HG02943 (cell line): ENCODE measurements at regions not wholly inside any gene's neighbourhood (a gene's known extent, or its start where the extent isn't known, plus 50 kb on each side); places are given as distances from the start of the nearest gene placed in this dataset.
"Not testable (repeated sequence)": the region's sequence is repeated elsewhere in the genome, so short reads cannot be mapped to it uniquely, and the experiment has no call there.

Source experiments
- ATAC-seq: cut with Tn5 transposase; IDR thresholded peaks from one replicate; pipeline ENCODE4 v1.9.1; 2021; ENCODE audit warnings: mild to moderate bottlenecking, low read depth, moderate library complexity; ENCODE audit not compliant: unreplicated experiment

DNA sequence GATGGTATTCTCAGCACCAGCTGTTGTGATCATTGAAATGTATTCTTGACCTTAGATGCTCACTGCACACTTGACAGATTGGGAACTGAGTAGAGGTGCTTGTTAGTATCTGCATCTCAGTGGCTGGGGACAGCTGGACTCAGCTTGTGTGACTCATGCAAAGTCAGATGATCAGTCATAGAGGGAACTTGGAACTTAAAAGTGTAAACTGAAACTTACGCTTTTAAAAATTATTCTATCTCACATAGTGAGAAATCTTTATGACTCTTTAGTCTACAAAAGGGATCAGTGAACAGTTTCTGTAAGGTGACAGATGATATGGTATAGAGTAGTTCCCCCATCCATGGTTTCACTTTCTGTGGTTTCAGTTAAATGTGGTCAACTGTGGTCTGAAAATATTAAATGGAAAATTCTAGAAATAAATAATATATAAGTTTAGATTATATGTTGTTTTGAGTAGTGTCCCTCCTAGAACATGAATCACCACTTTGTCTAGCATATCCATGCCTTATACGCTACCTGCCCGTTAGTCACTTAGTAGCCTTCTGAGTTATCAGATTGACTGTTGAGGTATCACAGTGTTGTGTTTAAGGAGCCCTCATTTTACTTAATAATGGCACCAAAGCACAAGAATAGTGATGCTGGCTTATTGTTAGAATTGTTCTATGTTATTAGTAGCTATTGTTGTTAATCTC is 135.6 kb upstream of the ZNF658 start:
- ATAC-seq = peak; percentile 99

DNA sequence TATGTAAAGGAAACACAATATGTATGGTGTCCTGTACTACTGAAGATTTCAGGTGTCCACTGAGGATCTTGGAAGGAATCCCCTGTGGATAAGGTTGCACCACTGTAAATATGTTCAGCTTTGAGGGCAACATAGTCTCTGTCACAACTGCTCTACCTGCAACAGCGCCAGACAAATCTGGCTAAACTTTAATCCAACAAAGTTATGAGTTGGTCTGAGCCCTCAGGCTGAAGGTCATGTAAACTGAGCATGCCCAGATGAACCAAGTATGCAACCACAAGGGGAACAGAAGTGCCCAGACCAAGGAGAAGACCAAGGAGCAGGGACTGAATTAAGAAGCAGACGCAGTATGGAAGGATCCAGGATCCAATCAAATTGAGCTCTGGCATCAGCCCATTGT is 135.0 kb upstream of the ZNF658 start:
- ATAC-seq = not testable (repeated sequence)

DNA sequence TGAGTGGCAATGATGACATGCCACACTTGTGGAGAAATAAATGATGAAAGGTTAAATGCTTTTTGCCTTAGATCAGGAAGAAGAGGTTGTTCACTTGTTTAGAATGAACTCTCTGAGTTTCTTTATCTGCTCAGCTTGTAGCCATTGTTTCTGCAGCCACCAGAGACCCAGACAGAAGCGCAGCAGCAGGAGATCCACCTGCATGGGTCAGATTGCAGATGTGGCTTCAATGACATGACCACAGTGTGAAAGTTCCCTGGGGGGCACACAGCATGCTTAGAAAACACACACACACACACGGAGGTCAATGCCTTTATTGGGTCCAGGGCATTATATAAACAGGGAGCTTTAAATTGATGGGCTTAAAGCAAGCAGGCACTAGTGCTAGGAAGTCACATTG is 129.0 kb upstream of the ZNF658 start:
- not testable (repeated sequence) for ATAC-seq

DNA sequence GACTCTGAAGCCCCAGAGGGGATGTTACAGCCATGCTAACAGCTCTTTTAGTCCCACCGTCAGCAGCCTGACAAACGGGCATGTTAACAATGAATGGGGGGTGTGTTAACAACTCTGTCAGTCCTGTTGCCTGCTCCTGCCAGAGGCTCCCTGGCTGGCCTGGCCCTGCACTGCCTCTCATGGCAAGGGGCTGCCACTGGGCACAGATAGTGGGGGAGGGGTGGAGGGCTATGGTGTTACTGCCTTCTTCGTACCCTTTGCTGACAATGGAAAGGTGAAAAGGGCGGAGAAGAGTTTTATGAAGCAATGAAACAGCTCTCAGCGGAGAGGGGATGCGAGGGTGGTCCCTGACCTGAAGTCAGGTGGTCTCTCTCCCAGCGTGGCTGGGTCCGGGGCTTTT is 125.9 kb upstream of the ZNF658 start:
- not testable (repeated sequence) for ATAC-seq

DNA sequence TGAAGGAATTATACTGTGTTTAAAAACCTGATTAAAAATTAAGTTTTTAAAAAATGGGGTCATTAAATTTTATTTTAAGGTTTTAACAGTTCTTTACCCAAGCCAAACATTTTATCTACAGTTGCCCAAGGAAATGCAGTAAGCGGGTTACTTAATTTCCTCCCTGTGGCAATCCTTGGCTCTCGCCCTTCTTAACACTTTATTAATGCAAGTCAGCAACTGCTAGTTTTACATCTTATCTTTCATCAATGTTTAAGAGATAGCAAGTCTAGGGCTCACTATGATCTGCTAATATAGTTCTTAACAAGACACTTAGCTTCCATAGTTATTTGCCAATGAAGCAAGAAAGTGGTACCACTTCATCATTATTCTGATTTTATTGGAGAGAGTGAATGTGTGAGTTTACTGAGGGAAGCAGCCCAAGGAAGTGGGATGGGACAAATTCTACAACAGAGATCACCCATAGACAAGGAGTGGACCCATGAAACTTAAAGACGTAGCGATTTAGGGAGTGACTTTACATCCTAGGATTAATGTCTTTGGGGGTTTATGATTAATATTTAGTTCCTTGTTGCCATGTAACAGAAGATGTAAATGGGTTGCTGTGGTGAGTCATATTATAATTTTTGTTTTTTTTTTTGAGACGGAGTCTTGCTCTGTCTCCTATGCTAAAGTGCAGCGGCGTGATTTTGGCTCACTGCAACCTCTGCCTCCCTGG is 120.4 kb upstream of the ZNF658 start:
- ATAC-seq = not testable (repeated sequence)

DNA sequence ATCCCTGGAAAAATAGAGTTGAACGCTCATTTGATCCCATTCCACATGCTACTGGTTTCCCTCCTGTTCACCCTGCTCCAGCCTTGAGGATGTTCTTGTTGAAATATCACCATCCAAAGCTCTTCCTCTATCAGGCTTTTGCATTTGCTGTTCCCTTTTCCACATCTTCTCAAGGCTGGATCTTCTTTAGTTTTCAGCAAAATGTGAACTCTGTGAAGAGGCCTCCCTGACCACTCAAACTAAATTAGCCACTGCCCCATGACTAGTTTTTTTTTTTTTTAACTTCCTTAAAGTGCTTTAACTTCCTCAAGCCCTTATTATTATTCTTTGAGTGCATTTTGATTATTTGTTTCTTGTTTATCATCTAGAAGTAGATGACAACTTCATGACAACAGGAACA is 119.3 kb upstream of the ZNF658 start:
- ATAC-seq = not testable (repeated sequence)

DNA sequence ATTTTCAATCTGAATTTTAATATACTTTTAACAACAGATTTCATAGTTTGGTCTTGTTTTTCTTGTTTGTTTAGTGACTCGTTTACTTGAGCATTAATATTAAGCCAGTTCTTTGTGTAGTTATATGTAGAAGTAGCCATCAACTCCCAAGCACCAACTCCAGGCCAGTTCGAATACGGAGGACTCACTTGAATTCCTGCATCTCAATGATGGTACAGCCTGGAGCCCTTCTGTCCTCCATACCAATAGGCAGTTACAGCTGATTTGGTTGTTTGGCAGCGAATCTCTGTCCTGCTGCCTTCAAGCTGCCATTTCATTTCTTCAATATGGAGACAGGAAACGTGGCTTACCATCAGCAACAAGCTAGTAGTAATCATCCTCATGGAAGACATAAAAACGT is 118.5 kb upstream of the ZNF658 start:
- not testable (repeated sequence) for ATAC-seq

DNA sequence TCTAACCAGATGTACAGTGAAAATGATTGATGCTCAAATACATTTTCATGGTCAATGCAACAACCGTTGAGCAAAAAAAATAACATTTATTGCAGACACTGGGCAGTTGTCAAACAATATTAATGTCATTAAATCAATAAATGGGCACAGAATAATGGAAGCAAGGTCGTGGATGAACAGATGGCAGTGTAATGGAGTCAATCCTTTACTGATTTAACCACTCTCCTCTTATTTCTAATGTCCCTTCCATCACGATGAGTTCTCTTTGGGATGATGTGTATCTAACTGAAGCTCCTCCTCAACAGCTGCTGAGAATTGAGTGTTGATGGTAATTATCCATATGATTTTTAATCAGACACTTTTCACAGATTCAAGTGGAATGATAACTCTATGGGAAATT is 114.9 kb upstream of the ZNF658 start:
- ATAC-seq = not testable (repeated sequence)

DNA sequence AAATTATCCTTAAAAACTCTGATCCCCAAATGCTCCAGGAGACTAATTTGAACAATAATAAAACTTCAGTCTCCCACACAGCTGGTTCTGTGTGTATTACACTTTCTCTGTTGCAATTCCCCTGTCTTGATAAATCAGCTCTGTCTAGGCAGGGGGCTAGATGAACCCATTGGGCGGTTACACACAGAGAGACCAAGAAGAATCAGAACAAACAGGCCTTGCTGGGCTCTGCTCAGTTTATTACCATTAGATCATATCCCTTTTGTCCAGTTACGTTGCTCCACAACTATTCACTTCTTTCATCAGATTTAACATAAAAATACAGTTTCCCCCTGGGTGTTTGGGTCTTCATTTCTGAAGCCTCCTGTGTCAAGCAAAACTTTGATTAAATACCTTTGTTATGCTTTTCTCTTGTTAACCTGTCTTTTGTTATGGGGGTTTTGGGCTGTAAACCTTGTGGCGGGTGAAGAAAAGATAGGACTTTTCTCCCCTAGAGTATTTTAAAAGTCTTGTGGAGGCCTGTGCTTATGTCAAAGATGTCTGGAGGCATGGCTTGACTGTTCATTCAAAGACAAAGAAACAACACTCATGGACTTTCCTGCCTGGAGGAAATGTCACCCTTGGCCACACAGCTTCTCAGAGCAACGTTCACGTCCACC is 109.3 kb upstream of the ZNF658 start:
- ATAC-seq = not testable (repeated sequence)

DNA sequence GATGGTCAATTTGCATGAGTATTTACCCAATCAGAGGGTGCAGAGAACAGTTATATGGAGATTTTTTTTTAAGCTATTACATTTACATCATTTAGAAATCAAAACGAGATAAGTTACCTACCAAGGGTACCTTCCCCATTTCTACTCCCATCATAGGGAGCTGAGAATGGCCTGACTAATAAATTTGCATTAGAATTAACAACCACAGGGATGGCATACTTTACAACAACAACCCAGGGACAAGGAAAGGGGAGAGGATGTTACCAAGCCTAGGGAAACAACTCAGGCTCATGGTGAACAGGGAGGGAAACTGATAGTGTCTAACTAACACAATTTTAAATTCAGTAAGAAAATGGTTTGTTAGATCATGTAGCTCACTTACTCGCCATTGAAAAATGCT is 105.8 kb upstream of the ZNF658 start:
- not testable (repeated sequence) for ATAC-seq

DNA sequence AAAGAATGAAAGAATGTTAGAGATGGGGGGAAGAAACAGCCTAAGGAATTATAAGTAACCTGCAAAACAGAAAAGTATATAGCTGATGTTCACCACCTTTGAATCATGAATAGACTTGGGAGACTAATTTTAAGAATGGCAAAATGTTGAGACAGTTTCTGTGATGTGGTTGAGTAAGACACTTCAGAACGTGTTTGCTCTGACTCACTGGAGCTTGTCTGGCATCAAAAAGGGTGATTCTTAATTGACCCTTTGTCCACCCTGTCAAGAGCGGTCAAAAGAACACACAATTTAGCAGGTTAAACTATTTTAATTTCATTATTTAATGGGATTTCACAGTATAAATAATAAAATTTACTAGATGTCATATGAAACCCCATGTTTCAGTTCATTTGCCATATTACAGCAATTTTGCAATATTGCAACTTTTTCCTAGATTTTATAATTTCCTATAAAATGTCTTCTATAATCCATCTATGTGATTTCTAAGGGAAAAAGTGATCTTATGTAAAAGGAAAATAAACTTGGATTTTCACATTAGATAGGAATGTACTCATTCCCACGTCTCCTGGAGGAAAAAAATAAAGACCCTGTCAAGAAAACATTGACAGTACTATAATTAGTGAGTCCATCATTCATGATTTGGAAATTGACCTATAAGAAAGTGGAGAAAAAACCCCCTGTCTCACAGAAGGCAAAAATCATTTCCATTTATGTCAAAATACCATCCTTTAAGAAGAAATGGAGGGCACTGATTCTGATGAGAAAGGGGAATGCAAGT is 104.6 kb upstream of the ZNF658 start:
- not testable (repeated sequence) for ATAC-seq

DNA sequence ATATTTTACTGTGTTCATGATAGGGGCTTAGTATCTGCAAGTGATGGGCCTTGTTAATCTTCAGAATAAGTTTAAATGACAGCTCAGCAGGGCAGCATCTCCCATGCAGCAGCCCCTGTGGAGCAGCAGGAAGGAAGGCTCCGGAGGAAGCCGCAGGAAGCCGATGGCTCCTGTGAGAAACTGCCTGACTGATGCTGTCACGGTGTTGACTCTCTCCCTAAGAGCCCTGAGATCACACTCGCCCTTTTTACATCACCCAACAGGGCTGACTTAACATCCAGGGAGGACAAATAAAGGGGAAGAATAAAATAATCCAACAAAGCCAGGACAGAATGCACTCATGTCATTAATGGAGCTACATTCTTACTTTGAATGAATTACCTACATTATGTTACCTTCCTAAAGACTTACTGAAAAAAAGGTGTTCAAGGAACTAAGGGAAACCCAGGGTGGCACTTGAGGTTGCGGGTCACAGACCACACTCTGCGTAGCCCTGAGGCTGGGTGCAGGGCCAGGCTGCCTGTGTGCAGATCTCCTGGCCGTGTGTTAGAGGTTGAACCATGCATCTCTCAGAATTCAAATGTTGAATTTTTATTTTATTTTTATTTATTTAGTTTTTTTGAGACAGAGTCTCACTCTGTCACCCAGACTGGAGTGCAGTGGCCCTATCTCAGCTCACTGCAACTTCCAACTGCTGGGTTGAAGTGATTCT is 102.5 kb upstream of the ZNF658 start:
- ATAC-seq = not testable (repeated sequence)

DNA sequence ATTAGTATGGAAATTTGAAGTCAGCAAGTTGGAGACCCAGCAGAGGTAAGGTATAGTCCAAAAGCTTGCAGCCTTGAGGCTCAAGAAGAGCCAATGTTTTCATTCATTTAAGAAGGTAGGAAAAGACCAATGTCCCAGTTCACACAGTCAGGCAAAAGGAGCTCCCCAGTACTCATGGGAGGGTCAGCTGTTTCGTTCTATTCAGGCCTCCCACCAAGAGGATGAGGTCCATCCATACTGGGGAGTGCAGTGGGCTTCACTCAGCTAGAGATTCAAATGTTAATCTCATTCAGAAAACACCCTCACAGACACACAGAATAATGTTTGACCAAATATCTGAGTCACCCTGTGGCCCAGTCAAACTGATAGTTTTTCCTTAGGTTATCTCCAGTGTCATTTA is 96.9 kb upstream of the ZNF658 start:
- not testable (repeated sequence) for ATAC-seq

DNA sequence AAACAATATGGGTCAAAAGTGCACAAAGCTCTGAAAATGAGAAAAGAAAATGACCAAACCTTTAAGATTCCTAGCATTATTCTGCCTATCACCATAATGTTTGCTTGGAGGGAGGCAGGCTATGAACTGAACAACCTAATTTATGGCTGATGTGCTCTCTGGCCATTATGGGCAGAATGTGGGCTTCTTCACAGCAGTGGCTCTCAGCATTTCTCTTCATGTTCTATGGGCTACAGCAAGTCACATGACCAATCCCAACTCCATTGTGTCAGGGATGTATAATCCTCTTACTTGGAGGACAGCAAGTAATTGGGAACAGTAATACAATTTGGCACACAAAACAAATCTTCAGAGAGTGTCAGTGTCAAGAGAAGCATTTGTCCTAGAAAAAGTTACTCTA is 90.3 kb upstream of the ZNF658 start:
- ATAC-seq = not testable (repeated sequence)

DNA sequence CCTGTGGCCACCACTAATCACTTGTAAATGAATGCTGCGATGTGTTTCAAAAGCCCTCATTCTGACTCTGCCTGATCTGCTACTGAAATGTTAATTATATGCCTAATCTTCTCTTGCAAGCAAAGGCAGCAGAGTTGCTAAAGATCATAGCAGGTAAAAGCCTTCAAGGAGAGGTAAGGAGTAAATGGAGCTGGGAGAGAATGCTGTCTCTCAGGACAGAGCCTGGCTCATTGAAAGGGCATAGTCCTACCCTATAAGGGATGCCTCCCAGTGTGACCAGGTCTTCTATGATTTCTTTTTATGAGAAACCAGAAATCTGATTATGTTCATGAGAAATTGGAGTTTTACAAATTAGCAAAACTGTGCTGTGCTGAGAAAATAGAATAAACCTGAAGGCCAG is 88.2 kb upstream of the ZNF658 start:
- ATAC-seq = not testable (repeated sequence)

DNA sequence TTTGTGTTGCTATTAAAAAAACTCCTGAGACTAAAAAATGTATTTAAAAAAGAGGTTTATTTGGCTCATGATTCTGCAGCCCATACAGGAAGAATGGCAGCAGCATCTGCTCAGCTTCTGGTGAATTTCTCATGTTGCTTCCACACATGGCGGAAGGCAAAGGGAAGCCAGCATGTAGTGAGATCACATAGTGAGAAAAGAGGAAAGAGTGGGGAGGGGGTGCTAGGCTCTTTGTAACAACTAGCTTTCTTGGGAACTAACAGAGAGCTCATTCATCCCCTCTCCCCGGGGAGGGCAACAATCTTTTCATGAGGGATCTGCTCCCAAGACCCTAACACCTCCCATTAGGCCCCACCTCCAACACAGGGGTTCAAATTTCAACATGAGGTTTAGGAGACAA is 87.6 kb upstream of the ZNF658 start:
- not testable (repeated sequence) for ATAC-seq

DNA sequence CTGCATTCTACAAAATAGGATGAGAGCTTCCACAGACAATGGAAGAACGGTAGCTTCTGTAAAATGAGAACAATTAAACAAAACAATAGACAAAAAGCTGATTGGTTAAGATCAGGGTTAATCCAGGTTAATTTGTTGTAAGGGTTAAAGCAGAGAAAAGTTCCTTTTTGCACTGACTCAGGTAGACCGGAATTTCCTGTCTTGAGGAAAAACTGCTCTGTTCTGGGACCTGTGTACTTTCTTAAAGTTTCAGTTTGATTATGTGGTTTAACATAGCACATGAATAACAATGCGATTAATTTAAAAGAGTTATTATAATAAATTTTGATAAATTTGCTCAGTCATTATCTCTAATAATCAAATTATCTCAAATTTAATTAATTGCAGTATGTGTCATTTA is 86.5 kb upstream of the ZNF658 start:
- ATAC-seq = not testable (repeated sequence)

DNA sequence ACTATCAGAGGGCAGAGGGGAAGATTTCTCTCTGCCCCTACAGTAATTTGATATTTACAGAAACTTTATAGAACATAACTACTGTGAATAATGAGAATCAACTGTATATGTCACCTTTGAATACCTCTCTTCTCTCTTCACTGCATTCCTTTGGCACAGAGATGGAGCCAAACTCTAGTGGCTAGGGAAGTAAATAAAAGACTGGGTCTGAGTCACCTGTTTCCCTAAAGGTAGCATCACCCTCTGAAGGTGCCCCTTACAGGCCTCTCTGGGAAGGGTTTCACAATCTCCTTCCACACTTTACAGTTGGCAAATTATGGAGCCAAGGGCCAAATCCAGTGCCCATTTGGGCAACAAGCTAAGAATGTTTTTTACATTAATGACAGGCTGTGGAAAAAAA is 81.0 kb upstream of the ZNF658 start:
- not testable (repeated sequence) for ATAC-seq

DNA sequence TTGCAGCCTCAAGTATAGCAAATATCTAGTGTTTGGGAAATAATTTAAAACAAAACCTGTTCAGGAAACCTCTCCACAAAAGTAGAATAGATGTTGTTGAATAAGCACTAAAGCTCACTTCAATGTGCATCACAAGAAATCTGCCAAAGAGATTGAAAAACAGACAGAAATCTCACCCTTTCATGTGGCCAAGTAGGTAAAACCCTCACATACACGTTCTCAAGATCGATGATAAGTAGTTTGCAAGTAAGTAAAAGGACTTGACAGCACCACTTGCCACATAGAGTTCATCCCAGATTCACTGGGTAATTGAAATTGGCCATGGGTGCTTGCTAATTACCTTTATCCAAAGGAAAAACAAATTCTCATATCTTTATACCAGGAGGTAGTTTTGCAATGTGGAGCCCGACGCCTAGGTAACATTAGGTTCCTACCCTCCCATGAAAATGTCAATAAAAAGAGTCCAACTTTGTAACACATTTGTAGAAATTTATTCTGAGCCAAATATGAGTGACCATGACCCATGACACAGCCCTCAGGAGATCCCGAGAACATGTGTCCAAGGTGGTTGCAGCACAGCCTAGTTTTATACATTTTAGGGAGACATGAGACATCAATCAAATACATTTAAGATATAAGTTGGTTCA is 80.4 kb upstream of the ZNF658 start:
- ATAC-seq = not testable (repeated sequence)

DNA sequence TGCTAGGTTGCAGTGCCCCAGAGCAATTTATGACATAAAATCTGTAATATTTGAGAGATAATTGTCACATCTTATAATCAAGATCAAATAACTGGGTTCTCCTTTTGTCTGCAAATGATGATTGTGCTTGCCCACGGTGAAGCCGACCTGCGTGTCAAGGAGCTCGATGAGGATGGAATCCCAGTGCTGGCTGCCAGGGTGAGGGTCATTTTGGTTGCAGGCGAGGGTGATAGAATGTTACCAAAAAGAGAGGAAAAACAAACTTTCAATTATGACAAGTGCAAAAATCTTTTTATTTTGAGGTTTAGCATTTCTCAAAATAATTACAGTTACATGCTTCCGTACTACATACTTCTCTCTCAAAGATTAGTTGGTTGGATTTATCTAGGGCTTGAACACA is 76.4 kb upstream of the ZNF658 start:
- ATAC-seq = not testable (repeated sequence)
